GM19372 (cell line): ENCODE measurements at regions not wholly inside any gene's neighbourhood (a gene's known extent, or its start where the extent isn't known, plus 50 kb on each side); places are given as distances from the start of the nearest gene placed in this dataset.
"Not testable (repeated sequence)": the region's sequence is repeated elsewhere in the genome, so short reads cannot be mapped to it uniquely, and the experiment has no call there.

Experiments
- ATAC-seq: cut with Tn5 transposase; IDR thresholded peaks from one replicate; pipeline ENCODE4 v1.9.1; 2021; ENCODE audit warnings: mild to moderate bottlenecking, low read depth, moderate library complexity; ENCODE audit not compliant: unreplicated experiment

- ATAC-seq, result no peak
Observed at GRCh38 chr6:157727629-157728182, 95.3 kb upstream of the SNX9 start.

GRCh38 chr6:157728183-157728881 lies 94.7 kb upstream of the SNX9 start:
- no peak for ATAC-seq

DNA sequence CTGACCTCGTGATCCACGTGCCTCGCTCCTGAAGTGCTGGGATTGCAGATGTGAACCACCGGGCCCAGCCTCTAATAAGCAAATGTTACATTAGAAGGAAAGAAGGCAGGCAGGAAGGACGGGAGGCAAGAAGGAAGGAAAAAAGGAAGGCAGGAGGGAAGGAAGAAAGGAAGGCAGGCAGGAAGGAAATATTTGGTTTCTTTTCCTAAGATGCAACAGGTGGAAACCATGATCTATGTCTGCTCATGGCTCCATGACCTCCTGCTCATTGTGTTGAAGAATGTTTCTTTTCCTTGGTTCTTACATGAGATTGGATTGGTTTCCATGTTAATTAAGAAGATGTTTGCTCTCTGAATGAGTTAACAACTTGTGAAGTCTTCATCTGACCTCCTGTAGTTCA lies 91.8 kb upstream of the SNX9 start:
- ATAC-seq, result no peak

DNA sequence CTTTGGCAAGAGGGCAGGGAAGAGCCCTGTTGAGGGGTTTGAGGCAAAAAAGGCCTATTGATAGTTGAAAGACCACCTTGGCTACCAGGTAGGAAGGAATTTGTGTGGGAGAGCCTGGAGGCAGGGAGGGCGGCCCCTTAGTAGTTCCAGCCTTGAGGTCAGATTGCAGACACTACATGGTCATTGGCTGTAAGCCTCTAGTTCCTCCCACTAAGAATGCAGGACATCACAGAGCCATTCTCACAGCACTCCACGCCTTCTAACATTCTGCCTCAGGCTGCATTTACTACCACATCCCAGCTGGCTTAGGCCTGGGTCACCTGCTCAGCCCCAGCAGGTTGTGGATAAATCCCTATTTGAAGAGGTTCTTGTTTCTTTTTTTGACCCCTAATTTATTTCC lies 91.0 kb upstream of the SNX9 start:
- ATAC-seq, result no peak

DNA sequence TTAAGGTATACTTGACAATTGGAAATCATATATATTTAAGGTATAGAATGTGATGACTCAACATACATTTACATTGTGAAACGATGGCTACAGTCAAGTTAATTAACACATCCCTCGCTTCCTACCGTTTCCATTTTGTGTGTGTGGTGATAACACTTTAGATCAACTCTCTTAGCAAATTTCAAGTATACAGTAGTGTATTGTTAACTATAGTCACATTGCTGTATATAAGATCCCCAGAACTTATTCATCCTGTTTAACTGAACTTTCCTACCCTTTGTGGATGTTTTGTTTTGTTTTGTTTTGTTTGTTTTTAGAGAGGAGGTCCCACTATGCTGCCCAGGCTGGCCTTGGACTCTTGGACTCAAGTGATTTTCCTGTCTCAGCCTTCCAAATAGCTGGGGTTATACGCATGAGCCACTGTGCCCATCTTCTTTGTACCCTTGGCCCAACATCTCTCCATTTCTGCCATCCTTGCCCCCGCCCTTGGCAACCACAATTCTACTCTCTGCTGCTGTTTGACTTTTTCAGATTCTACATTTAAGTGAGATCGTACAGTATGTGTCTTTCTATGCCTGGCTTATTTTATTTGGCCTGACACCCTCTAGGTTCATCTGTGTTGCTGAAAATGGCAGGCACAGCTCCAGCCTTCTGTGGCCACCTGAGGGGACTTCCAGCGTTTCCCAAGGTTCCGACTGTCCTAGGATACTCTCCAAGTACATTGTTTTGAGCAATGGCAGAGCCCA lies 90.5 kb upstream of the SNX9 start:
- ATAC-seq, result no peak

GRCh38 chr6:157736555-157736954 lies 86.5 kb upstream of the SNX9 start:
- not testable (repeated sequence) for ATAC-seq

GRCh38 chr6:157741321-157741947 lies 81.6 kb upstream of the SNX9 start:
- ATAC-seq, result no peak

DNA sequence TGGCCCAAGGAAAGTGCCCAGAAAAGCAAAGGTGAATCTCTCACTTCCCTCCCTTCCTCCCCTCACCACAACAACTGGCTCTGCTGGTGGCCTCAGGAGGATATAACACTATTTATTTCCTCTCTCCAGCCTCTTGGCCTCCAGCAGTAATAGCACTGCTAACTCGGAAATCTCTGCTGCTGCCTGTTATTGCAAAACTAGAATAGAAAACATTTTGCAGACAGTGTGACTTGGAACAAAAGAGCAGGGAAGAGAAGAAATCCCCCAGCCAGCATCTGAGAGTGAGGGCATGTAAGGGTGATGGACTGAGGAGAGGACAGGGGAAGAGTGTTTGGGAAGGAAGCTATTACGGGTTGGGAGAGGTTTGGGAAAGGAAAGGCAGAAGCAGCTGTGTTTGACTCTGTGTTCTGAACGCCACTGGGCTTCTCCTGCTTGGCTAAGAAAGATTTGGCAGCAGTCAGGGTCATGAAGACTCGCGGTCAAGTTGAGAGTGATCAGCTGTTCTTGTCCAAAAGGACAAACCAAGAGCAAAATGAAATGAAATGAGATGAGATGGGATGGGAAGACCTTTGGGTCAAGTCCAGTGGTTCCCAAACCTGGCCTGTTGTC lies 81.0 kb upstream of the SNX9 start:
- ATAC-seq, result no peak

GRCh38 chr6:157744102-157744601 lies 78.9 kb upstream of the SNX9 start:
- ATAC-seq, result no peak

GRCh38 chr6:157746897-157747296 lies 76.1 kb upstream of the SNX9 start:
- no peak for ATAC-seq

DNA sequence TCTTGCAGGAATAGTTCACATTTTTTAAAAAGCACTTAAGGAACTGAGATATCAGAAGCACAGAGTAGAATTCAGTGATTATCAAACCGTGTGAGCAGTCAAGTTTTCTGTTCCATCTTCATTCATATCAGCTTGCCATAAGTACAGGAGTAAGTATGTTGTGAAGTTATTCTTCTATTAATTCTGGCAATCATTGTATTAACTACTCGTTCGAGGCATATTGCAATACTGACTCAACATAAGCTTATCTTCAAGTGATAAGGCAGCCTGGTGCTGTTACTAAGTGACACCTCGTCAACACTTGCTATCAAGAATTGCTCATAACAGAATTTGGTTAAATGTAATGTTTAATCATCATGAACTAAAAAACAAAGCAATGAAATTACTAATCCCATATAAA lies 75.7 kb upstream of the SNX9 start:
- ATAC-seq, result no peak

DNA sequence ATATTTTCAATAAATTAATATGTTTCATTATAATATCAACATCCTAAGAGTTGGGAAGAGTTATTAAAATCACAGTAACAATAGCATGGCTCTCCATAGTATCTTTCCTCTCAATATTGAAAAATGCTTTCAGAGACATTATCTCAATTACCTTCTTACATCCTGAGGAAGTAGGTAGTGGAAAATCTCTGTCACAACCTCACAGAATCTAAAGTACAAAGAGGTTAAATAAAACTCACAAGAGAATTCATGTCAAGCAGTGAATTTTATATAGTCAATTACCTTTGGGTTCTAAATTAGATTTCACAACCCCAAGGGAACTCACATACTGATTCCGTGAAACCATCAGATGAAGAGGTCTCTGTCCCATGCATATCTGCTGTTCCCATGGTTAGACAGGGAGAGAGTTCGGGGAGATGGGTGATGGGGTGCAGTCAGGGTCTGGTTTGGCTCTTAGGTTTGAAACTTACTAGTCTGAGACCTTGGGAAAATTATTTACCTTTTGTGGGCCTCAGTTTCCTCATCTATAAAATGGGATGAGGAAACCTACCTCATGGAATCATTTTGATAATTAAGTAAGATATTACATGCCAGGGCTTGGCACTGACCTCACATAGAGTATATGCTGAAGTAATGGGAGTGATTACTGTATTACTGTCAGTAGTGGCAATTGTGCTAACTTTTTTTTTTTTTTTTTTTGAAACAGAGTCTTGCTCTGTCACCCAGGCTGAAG lies 74.0 kb upstream of the SNX9 start:
- no peak for ATAC-seq

- not testable (repeated sequence) for ATAC-seq
Observed at GRCh38 chr6:157750973-157751372, 72.1 kb upstream of the SNX9 start.

DNA sequence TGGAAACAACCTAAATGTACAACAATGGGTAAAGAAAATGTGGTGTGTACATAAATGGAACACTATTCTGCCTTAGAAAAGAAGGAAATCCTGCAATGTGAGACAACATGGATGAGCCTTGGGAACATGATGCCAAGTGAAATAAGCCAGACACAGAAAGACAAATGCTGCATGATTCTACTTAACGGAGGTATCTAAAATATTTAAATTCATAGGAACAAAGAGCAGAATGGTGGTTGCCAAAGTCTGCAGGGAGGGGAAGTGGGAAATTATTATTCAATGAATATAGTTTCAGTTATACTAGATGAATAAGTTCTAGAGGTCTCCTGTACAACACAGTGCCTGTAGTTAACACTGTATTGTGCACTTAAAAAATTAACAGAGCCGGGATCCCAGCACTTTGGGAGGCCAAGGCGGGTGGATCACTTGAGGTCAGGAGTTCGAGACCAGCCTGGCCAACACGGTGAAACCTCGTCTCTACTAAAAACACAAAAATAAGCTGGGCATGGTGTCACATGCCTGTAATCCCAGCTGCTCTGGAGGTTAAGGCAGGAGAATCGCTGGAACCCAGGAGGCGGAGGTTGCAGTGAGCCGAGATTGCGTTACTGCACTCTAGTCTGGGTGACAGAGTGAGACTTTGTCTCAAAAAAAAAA lies 71.4 kb upstream of the SNX9 start:
- ATAC-seq, result no peak

DNA sequence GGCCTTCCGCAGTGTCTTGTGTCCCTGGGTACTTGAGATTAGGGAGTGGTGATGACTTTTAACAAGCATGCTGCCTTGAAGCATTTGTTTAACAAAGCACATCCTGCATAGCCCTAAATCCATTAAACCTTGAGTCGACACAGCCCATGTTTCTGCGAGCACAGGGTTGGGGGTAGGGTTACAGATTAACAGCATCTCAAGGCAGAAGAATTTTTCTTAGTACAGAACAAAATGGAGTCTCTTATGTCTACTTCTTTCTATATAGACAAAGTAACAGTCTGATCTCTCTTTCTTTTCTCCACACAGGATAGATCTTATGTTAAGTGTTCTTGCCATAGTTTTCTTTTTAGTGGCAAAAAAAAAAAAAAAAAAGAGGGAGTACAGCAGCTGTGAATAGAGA lies 70.2 kb upstream of the SNX9 start:
- ATAC-seq, result not testable (repeated sequence)

- ATAC-seq, result no peak
Observed at GRCh38 chr6:157753291-157753690, 69.8 kb upstream of the SNX9 start.

DNA sequence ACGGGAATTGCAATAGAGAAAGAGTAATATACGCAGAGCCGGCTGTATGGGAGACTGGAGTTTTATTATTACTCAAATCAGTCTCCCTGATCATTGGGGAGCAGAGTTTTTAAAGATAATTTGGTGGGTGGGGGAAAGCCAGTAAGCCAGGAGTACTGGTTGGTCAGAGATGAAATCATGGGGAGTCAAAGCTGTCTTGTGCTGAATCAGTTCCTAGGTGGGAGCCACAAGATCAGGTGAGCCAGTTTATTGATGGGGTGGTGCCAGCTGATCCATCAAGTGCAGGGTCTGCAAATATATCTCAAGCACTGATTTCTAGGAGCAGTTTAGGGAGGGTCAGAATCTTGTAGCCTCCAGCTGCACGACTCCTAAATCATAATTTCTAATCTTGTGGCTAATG lies 69.2 kb upstream of the SNX9 start:
- not testable (repeated sequence) for ATAC-seq

DNA sequence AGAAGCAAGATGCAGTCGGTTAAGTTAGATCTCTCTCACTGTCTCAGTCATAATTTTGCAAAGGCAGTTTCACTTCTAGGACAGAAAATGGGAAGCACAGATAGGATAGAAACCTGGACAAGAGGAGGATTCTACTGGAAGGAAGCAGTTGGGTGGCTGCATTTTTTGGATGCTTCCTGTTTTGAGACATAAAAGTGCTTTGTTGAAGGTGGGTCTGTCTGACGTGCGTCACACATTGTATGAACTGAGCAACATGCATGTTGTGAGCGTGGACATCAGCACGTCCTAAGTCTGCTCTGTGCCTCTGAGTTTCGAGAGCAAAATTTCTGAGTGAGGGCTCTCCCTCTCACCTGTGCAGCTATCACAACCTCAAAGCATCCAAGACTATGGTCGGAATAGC lies 68.7 kb upstream of the SNX9 start:
- ATAC-seq, result no peak

DNA sequence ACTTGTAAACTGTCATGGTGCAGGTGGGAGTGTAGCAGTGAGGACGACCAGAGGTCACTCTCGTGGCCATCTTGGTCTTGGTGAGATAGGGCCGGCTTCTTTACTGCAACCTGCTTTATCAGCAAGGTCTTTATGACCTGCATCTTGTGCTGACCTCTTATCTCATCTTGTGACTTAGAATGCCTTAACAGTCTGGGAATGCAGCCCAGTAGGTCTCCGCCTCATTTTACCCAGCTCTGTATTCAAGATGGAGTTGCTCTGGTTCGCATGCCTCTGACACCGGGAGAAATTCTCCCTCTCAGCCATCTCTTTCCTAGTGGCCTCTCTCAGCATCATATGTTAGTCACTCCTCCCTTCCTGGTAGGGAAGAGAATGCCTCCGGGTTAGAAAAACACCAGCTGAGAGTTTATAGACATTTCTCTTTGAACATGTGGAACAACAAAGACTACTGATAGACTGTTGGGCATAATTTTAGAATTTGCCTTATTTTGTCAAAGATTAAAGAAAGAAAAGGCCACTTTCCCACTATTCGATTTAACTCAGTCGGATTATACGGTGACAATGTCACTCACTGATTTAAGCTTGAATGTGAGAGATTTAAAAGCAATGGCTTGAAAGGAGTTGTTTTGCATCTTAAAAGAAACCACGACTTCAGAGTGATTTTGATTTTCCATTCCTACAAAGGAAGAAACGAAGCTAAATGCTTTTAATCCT lies 67.9 kb upstream of the SNX9 start:
- no peak for ATAC-seq
